HG03159 (cell line): ENCODE measurements at regions not wholly inside any gene's neighbourhood (a gene's known extent, or its start where the extent isn't known, plus 50 kb on each side); places are given as distances from the start of the nearest gene placed in this dataset.
"Not testable (repeated sequence)": the region's sequence is repeated elsewhere in the genome, so short reads cannot be mapped to it uniquely, and the experiment has no call there.

Source experiments
- ATAC-seq: cut with Tn5 transposase; IDR thresholded peaks from one replicate; pipeline ENCODE4 v1.9.1; 2021; ENCODE audit warnings: mild to moderate bottlenecking, moderate library complexity; ENCODE audit not compliant: unreplicated experiment

DNA sequence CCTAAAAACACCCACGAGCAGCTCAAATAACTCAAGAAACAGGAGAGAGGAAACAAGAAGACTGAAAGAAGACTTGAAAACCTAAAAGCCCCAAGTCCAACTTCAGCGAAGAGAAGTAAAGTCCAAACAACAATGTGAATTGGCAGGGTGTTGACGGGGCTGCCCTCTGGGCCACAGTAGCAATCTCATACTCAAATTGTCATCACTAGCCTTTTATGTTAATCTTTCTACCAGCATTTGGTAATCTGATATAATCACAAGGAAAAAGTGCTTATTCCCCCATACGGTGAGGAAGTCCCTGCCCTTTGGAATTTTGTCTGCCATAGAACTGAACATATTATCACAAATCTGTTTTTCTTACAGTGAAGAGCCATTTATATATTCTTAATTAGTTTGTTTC is 51.5 kb upstream of the IFNE start:
- no peak for ATAC-seq

DNA sequence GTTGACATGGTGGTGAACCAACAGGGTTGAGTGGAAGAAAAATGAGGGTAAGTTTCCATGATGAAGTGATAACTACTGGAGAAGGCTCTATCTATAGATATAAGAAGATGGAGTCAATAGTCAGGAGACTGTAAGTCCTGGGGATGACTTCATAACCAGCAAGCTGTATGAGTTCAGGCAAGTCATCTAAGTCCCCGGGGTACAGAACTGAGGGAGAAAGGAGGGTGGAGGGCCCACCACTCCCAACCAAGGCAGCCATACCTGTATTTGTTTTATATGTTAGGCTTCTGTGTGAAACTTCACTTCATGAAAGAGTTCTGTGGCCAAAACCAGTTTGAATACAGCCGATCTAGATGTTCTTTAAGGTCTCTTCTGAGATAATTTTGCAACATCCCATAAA is 53.3 kb upstream of the IFNE start:
- ATAC-seq, result no peak

DNA sequence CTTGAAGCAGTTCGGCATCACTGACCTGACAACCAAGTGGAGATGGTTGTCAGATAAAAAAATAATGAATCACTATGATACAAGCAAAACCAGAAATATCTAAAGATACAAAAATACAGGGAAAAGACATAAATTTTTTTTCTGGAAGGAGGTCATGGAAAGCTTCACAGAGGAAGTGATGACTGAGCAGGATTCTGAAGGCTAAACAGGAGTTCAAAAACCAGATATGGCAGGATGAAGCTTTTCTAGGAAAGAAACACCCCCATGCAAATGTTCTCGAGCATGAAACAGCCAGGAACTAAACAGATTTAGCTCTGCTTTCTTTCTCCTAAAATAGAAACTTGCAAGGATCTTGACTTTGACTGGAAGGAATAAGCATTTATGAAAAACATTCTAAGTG is 60.7 kb upstream of the IFNE start:
- no peak for ATAC-seq

DNA sequence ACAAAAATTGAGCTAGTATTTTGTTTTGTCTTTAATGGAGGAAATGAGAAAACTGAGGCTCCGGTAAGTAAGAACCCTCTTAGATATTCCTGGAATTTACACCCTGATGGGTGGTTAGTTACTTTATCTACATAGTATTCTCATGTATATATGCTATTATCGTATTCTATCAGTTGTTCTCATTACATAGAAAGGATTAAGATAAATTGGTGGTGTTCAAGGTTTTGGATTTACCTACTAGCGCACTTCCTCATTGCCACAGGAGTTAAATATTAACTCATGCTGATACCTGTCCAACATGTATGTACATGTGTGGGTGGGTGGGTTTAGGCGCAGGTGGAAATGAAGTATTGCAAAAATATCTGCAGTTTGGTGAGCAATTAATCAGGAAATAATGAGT is 61.1 kb upstream of the IFNE start:
- ATAC-seq, result no peak

DNA sequence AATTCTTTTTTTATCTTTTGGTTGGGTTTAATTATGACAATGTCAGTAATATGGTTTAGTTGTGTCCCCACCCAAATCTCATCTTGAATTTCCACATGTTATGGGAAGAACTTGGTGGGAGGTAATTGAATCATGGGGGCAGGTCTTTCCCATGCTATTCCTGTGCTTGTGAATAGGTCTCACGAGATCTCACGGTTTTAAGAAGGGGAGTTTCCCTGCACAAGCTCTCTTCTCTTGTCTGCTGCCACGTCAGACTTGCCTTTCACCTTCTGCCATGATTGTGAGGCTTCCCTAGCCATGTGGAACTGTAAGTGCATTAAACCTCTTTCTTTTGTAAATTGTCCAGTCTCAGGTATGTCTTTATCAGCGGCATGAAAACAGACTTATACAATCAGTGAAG is 61.7 kb upstream of the IFNE start:
- not testable (repeated sequence) for ATAC-seq

DNA sequence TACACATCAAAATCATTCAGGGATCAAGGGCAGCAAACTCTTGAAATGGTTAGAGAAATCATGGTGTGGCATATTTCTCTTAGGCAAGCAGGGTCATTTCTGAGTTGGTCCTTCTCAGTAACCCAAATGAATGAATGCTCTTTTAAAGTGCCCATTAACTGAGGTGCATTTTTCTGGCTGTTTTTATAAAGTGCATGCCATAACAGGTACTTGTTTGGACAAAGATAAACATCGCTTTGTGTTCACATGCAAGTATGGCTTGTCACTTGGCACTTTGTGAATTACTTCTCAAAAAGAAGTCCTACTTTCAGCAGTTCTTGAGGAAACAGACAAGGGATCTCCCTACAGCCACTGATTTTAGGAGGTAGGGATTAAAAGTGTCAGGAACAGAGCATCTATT is 64.8 kb upstream of the IFNE start:
- ATAC-seq, result no peak

DNA sequence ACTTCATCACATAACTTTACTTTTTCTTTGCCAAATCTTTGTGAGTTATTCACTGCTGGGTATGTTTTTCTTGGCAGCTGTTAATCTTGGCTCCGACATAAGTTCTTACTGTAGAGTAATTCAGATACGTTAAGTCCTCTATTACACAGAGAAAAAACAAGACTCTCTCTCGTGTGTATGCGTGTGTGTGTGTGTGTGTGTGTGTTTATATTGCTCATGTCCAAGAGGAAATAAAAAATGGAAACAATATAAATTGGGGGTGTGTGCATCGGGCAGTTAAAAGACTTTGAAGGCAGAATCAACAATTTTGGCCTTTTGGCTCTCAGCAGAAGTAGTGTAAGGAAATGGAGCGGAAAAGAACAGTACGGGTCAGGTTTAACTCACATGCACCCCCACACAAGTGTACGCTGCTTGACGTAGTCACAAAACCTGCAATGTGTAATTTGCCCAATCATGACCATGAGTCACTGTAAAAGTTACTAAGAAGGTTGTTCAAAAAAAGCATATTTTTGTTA is 67.2 kb upstream of the IFNE start:
- ATAC-seq, result no peak

DNA sequence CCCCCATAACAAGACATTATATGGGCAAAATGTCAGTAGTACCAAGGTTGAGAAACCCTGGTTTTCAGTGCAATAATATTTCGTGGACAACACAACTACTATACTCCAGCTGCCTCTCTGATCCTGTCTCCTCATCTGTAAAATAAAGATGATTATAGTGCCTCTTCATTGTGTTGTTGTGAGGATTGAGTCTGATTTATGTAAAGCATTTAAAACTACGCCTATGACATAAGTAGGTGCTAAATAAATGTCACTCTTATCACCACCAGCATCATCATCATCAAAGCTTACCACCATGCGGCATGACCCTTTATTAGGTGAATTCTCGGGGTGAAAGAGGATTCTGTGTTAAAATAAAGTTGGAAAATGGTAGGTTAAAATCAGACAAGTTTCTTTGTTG is 67.8 kb upstream of the IFNE start:
- no peak for ATAC-seq

DNA sequence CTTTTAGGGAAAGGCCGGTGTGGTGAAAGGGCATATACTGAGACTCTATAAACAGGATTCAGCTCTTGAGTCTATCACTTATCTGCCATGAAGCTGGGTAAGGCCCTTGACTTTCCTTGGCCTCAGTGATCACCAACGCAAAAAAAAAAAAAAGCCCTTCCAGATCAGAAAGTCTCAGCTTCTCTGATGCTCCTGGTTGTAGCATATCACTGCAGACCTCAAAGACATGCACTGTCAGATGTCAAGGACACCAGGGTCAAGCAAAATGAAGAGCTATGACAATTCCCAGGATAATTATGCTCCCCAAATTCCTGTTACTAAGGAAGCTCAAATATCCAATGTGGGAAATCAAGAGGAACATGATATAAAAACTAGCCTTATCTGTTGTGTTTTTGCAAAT is 68.3 kb upstream of the IFNE start:
- ATAC-seq, result no peak

DNA sequence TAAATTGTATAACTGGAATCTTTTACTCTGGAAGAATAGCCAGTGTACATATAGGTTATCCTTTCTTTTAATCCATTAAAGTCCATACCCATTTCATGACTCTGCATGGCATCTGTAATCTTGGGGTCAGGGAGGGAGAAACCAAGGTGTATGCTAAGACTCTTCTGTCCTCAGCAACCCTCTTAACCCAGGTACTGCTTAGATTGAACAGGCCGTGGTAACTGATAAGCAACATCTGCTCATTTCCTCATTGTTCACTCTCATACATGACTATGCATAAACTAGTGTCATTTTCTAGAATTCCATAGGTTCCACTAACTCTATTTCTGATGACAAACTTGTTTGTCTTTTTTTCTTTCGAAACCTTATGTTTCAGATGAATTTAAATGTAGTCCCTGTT is 69.3 kb upstream of the IFNE start:
- no peak for ATAC-seq

DNA sequence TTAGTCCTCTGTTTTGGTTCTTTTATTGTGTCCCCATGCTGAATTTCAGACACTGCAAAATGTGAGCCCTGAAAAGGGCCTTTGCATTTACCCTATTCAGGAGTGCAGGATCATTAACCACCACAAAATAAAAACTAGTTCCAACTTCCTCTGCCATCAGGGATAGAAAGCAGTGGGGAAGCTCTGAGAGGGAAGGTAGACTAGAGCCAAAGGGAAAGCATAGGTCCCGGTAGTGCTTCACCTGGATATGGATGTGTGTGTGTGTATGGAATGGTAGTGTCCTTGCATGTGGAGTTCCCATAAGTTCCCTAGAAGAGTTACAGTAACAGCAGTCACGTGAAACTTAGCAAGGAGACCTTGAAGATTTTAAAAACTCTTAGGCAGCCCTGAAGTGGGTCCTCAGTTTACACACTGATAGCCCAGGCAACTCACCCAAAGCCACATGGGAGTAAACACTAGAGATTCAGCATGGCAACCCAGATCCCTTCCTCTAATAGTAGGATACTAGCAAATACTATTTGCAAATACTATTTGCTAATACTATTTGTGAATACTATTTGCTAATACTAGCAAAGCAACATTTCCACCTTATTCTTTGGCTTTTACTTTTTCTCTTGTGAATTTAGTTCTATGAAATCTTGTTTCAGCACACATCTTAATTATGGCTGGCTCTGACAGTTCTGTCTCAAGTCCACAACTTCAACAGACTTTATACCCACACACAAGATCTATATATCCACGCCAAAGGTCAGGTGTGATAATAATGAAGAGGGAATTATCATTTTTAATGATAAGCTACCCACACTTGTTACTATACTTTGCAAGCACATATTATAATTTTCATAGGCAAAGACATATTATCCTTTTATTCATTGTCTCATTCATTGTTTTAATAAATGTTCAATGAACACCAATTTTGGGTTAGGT is 70.4 kb upstream of the IFNE start:
- no peak for ATAC-seq

DNA sequence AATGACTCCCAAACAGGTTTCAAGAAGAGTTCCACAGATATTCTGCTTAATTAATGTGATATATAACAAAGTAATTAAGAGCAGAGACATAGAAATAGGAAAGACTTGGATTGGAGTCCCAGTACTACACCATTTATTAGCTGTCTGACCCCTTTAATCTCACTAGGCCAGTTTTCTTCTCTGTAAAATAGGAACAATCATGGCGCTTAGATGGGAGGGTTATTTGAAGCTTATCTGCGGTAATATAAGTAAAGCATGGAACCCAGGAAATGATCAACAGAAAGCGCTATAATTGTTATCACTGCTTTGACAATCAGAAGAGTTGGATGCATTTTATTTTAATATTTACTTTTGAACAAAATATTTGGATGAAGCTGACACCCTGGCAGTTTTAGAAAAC is 71.3 kb upstream of the IFNE start:
- ATAC-seq, result no peak

DNA sequence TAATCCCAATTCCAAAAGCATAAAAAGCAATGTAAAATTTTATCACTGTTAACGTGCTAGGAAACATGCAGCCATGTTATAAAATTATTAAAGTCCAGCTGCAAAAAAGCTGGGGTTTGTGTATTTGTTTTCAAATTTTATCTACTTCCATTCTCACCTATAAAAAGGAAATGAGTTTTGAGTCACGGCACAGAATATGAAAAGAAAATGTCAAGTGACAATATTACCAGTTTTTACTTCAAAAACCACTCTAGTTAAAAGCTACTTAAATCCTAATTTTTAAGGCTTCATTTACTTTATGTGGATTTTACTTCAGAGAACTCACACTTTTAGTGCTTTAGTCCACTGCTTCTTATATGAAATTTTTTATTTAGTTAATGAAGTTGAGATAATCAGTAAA is 72.7 kb upstream of the IFNE start:
- no peak for ATAC-seq

DNA sequence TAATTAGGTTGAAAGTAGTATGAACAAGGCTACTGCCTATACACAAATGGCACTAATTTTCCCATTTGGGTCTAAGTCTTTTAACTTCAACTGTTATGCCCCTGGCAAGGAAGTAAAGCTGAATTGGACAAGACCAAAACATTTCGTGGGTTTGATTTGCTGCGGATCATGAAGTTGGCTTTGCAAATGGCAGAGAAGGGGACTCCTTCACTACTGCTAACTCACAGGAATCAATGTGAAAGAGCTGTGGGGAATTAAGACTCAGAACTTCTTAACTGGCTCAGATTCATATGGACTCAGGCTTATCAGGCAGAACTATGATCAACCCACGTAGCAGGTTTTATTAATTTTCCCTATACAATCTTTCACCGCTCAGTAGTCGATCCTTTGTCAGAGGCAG is 73.8 kb upstream of the IFNE start:
- no peak for ATAC-seq

DNA sequence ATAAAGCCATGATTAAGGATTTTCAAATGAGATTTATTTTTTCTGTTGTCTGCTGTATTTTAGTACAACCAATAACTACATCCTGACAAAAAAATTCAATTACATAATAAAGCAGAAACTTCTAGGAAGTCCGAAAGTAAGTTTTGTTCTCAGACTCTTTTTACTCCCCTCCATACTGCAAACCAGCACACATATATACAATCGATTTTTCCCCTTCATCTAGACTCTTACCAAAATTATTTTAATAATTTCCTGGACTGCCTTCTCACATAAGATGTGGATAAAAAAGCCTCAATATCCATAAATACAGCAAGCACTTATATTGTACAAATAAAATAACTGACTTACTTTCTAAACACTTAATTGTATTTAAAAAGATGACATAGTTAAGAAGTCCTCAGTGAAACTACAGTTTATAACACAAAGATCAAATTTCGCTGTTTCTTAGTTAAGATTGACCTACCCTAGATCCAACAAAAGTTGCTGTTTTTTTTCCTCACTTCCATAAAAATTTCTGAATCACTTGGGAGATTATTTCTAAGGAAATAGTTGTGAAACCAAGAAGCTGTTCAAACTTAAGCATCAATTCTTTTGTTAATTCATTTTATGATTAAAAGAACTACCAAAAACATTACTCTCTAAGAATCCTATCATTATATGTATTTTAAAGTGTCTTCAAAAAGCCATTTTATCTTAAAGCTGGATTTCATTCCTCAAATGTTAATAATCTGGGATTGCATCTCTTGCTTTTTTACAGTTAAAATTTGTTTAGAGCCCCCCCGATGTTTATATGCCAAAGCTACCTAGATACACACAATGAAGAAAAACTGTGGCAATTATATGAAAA is 74.7 kb upstream of the IFNE start:
- ATAC-seq, result no peak

DNA sequence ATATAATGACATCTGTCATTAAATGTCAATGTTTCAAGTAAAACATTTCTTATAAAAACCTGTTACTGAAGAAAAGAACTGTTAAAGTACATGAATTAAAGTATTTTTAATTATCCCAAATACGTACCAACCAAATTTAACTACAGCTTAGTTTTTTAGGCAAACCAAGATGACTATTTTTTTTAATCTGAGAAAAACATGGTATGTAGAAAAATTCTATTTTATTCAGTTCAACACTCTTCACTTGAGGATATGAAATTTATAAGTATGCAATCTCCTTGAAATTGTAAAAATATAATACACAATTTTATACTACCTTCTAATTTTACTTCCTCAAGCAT is 75.3 kb upstream of the IFNE start:
- no peak for ATAC-seq

DNA sequence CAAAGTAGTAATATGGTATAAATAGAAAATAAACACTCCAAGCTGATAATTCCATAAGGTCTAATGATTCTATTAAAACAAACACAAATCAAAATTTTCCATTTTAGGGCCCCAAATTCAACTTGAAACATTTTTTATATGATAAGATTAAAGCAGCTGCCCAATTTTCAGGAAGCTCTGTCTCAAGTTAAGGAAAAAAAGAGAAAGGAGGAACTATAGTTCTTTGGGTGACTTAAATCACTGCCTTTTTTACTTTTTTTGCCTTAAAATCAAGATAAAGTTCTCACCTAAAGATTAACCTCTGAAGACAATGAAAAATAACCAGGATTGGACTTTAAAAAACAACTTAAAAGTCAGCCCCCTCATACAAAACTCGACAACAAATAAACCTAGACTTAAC is 76.0 kb upstream of the IFNE start:
- no peak for ATAC-seq

DNA sequence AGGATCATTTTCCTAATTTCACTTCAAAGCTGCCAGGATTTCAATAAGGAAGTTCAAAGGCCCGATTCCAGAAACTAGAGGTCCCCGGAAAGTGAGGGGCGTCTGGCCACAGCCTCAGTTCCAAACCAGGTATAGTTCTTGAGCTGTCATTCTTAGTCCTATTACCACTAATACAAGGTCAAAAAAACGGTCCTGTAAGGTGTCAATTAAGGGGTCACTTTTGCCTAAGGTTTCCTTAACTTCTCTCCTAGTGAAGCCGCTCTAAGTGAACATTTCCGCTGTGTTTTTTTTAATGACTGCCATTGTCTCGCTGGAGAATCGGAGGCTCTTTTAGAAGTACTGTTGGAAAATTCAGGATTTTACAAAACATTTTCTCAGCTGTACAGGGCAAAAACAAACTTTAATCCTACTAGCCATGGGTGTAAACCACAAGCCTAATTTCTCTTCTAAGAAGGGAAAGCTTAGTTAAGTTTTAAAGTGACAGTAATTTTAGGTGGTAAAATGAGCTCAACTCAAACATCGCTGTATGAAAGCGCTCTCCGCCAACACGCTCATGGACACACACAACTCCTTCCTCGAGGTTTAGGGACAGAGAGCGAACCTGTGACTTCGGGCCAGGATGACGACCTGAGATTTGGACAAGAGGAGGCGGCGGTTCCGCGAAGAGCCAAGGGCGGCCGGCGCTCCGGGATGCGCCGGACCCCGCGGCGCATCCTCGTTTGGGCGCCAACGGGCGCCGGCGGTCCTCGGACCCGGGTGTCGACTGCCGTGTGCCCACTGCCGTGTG is 76.7 kb upstream of the IFNE start:
- ATAC-seq, result peak; percentile 33

DNA sequence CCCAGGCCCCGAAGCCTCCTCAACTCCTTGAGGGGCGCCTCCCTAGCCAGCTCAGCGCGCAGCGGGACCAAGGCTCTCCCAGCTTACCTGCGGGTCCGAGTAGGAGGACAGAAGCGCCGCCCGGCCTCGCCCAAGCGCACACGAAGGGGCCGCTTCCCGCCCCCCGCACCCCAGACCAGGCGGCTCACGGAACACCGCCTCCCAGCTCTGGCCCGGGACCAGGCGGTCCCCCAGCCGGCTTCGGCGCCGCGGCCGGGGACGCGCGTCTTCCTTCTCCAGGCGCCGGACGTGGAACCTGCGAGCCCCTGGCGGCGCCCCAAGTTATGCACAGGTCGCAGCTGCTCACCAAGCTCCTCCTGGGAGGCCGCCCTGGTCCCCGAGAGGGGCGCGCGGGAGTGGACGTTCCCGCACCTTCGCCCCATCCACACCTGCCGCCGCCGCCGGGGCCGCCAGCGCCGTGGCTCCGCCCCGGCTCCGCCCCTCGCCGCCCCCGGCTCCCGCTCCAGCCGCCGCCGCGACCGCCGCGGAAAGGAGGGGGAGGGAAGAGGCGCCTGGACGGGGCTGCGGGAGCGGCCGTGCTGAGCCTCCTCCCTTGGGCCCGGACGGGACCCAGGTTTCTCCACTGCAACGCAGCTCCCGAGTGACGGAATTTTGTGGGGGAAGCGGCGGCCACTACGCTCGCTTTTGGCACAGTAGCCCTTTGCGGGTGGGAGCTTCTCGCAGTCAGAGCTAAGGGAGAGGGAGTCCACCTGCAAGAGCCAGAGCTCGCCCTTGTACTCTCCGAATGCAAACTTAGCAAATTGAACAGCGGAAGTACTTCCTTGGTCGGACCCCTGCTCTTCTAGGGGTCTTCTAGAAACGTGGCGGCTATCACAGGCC is 77.5 kb upstream of the IFNE start:
- ATAC-seq, result peak; percentile 69

DNA sequence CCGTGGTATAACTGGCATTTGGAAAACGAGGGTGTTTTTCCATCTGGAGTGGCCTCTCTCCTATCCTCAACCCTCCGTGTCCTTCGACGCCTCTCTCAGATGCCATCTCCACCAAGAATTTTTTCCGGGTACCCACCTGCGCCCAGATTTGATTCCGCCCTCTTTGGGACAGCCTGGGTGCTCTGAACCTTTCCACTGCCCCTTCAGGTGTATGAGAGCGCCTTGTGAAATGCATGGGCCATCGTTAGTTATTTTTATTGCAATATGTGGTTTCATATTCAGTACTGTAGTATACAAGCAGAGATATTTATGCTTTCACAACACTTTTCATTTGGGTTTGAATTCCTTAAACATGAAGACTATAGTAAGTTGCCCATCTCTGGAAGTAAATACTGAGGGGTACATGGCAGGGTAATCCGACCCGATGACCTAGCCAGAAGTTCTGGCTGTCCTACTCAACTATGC is 78.2 kb upstream of the IFNE start:
- ATAC-seq, result no peak
